ENCODE measurements at regions not wholly inside any gene's neighbourhood (a gene's known extent, or its start where the extent isn't known, plus 50 kb on each side); places are given as distances from the start of the nearest gene placed in this dataset.

DNA sequence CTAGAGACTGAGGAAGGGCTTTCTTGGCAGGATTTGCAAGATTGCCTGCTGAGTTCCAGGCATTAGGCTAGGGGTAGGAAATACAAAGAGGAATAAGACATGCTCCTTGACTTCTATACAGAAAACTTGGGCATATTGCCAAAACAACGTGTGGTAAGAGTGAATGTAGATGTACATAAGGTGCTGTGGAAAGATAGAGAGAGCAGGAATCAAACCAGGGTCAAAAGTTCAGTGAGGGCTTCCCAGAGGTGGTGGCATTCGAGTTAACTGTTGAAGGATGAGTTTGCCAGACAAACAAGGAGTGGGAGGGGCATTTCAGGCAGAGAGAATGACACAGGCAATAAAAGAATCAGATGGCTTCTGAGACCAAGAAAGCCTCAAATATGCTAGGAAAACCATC lies 187.9 kb downstream of the KDR start:
- TF ChIP-seq POLR2A (IDR thresholded peaks at IDR 0.05; ENCODE audit: low read depth, low read length) (no peak), SMC3 (IDR thresholded peaks at IDR 0.05; ENCODE audit: low read depth, low read length) (no peak), RCOR1 (IDR thresholded peaks at IDR 0.05; ENCODE audit: insufficient replicate concordance, low read length) (no peak), RFX5 (IDR thresholded peaks at IDR 0.05; ENCODE audit: low read depth, low read length) (no peak)
- TF ChIP-seq, protein P1, sequence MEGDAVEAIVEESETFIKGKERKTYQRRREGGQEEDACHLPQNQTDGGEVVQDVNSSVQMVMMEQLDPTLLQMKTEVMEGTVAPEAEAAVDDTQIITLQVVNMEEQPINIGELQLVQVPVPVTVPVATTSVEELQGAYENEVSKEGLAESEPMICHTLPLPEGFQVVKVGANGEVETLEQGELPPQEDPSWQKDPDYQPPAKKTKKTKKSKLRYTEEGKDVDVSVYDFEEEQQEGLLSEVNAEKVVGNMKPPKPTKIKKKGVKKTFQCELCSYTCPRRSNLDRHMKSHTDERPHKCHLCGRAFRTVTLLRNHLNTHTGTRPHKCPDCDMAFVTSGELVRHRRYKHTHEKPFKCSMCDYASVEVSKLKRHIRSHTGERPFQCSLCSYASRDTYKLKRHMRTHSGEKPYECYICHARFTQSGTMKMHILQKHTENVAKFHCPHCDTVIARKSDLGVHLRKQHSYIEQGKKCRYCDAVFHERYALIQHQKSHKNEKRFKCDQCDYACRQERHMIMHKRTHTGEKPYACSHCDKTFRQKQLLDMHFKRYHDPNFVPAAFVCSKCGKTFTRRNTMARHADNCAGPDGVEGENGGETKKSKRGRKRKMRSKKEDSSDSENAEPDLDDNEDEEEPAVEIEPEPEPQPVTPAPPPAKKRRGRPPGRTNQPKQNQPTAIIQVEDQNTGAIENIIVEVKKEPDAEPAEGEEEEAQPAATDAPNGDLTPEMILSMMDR (conservative IDR thresholded peaks at IDR 0.05; ENCODE audit: low read depth, low read length): no peak

Measured in IMR-90 (cell line).